Spleen (tissue), 7 donors: ENCODE measurements at regions not wholly inside any gene's neighbourhood (a gene's known extent, or its start where the extent isn't known, plus 50 kb on each side); places are given as distances from the start of the nearest gene placed in this dataset.

Experiments used
- CTCF ChIP-seq, 11 experiments: fragments of 200-600 bp in 7 of 11; fragments of 450-650 bp in 4 of 11; sonication (generic) in 4 of 11; IDR thresholded peaks in 8 of 11; conservative IDR thresholded peaks in 3 of 11; 1 replicate in 7 of 11; 2 replicates in 4 of 11; pipeline versions ENCODE4 v1.4.0 to v1.8.0; 2016 to 2021; ENCODE audit warnings: antibody characterized with exemption in 11 of 11, inconsistent platforms in 4 of 11, mild to moderate bottlenecking in 1 of 11
- POLR2A ChIP-seq, 3 donors: fragments of 450-650 bp; IDR thresholded peaks; one replicate each; pipeline ENCODE4 v1.5.1; 2017; ENCODE audit warnings: antibody characterized with exemption in 3 of 3, mild to moderate bottlenecking in 1 of 3
- POLR2AphosphoS5 ChIP-seq, 3 donors: sonication (generic); formaldehyde crosslinking; IDR thresholded peaks; one replicate each; pipeline ENCODE4 v1.5.1; 2017; ENCODE audit warnings: antibody characterized with exemption in 3 of 3
- donor health status: DM: no; HTN: no; CAD: no; lungs with moderate emphysema.
- donor health status: DM: no; HTN: no; CAD: no.
- donor health status: DM: no; HTN: no; CAD: no.

- no peak for TF ChIP-seq POLR2A (IDR thresholded peaks at IDR 0.05)
- no peak for TF ChIP-seq CTCF (IDR thresholded peaks at IDR 0.05 in 8 of 11, conservative IDR thresholded peaks at IDR 0.05 in 3 of 11)
- TF ChIP-seq POLR2AphosphoS5 (IDR thresholded peaks at IDR 0.05) = no peak
Measured at GRCh38 chr12:92304371-92305055, 158.9 kb upstream of the BTG1 start.
